A549 (cell line): ENCODE measurements at regions not wholly inside any gene's neighbourhood (a gene's known extent, or its start where the extent isn't known, plus 50 kb on each side); places are given as distances from the start of the nearest gene placed in this dataset.

Source experiments
- BHLHE40 ChIP-seq: IDR thresholded peaks from 2 replicates; pipeline ENCODE4 v1.6.1; 2012; ENCODE audit warnings: low read depth, low read length, inconsistent platforms
- CBX8 ChIP-seq: fragments of 200-600 bp; sonication (generic); IDR thresholded peaks from 2 replicates; pipeline ENCODE4 v1.6.1; 2016
- CHD2 ChIP-seq: fragments of 150-350 bp; IDR thresholded peaks from 2 replicates; pipeline ENCODE4 v1.6.1; 2014; ENCODE audit warnings: low read length; ENCODE audit not compliant: partially characterized antibody
- CTCF ChIP-seq: fragments of >200 bp; sonication (Bioruptor Twin); formaldehyde crosslinking; IDR thresholded peaks from 3 replicates; pipeline ENCODE4 v1.5.1; 2016
- NFE2L2 ChIP-seq: fragments of 150-350 bp; conservative IDR thresholded peaks from 2 replicates; pipeline ENCODE4 v1.6.1; 2014; ENCODE audit warnings: low read length
- NR3C1 ChIP-seq: fragments of >200 bp; sonication (Bioruptor Twin); formaldehyde crosslinking; IDR thresholded peaks from 3 replicates; pipeline ENCODE4 v1.6.1; 2017
- POLR2A ChIP-seq: IDR thresholded peaks from 2 replicates; pipeline ENCODE4 v1.6.1; 2012; ENCODE audit warnings: mild to moderate bottlenecking, low read length
- POLR2AphosphoS2 ChIP-seq: conservative IDR thresholded peaks from 2 replicates; pipeline ENCODE4 v1.6.1; 2012; ENCODE audit warnings: low read length, improper control_type of control experiment, inconsistent platforms
- TF ChIP-seq, protein P1 (sequence below): IDR thresholded peaks from 2 replicates; pipeline ENCODE4 v1.6.1; 2012; ENCODE audit warnings: low read depth, borderline replicate concordance

- TF ChIP-seq POLR2AphosphoS2 (no peak), CBX8 (no peak), CTCF (no peak), POLR2A (no peak), BHLHE40 (no peak), NR3C1 (no peak), NFE2L2 (no peak), CHD2 (no peak)
- TF ChIP-seq, protein P1, sequence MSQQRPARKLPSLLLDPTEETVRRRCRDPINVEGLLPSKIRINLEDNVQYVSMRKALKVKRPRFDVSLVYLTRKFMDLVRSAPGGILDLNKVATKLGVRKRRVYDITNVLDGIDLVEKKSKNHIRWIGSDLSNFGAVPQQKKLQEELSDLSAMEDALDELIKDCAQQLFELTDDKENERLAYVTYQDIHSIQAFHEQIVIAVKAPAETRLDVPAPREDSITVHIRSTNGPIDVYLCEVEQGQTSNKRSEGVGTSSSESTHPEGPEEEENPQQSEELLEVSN: no peak
Observed at GRCh38 chr2:153230977-153231376, 247.6 kb downstream of the RPRM start.
